ENCODE measurements at regions not wholly inside any gene's neighbourhood (a gene's known extent, or its start where the extent isn't known, plus 50 kb on each side); places are given as distances from the start of the nearest gene placed in this dataset.
"Not testable (repeated sequence)": the region's sequence is repeated elsewhere in the genome, so short reads cannot be mapped to it uniquely, and the experiment has no call there.

DNA sequence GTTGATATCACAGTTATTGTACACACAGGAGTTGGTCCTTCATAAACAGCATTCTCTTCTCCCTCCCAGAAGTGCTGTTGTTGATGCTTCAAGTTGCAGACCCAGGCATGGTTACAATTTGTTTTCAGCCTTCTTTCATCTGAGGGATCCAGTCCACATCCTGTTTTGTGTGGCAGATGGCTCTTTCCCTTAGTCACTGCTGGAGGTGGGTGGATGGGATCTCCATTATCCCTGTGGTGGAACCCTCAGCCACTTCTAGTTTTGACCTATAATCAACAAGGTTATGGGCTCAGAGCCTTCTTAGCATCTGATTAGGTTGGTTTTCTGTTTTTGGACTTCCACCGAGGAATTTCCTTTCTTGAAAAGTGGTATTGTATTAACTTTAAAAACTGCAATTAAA lies 214.2 kb downstream of the SH2D4B start:
- DNase-seq: no peak

DNA sequence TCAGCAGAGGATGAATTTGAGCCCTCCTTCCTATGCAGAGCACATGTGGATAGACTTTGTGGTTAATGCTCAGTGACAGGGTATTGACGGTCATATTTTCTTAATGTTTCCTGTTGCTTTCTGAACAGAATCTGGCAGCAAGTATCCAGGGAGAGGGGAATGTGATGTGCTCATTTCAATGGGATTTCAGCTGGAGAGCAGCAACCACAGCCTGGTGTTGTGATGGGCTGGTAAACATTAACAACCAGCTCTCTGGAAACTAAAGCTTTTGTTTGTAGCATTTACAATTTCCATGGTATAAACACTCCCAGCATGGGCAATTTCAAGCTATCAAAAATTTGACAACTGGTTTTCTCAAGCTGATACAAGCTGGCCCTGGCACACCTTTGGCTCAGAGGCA lies 215.9 kb downstream of the SH2D4B start:
- no peak for DNase-seq

DNA sequence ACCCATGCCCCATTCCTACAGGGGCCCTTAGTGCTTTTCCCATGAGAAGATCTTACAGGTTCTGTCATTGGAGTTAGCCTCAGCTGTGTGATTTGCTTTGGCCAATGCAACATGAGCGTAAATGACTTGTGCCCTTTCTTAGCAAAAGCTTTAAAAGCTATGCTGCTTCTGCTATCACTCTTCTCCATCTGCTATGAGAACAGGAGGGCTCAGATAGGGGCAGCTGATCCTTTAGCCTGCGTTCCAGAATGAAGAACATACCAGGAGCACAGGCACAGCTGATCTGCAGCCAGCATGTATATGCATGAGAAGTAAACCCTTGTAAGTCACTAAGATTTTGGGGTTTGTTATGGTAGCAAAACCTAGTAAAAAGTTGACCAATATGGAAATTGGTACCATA lies 218.2 kb downstream of the SH2D4B start:
- DNase-seq: no peak

DNA sequence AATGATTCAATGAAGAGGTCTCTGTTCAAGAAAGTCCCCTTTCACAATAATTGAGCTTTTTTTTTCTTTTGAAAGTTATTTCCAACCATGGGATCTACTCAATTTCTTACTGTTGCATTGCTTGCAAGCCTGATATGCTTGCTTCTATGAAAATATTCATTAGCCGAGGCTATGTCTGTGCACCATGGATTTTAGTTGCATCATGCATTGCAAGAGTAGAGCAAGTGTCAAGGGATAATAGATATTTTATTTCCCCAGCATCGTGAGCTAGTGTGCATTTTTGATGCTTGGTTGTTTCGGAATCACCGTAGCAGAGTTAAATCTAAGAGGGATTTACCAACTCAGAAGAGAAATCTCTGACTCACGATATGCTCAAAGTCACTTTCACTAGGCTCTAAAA lies 222.0 kb downstream of the SH2D4B start:
- DNase-seq: no peak

DNA sequence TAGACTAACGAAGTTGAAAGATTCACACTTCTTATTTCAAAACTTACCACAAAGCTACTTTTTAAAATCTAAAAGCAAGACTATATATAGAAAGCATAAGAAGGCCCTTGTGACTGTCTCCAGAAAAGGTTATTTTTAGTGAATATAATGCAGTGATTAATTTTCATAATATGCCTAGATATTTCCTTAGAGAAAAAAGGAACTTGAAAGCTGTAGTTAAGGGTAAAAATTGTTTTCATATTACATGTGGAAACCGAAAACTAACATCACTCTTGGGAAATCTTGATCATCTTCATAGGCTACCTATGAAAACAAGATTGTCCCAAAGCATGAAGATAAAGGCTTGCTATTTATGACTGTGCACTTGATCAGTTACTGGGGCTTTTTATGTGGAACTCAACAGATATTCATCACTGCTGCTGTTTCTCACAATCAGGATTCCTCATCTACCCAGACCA lies 223.2 kb downstream of the SH2D4B start:
- DNase-seq: no peak

DNA sequence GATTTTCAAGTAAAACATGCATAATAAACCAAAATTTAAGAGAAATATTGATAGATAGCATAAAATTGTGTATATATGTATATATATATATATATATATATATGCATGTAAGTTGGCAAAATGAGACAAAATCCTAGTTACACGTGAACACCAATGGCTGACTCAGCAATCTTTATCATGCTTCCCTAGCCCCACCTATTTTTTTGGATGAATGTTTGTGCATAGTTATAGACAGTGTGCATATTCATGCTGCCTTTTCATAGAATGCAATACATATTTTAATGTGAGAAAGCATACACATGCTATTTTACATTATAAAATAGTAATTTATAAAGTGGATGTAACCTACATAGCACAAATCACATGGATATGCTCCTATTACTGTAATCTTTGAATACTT lies 230.3 kb downstream of the SH2D4B start:
- no peak for DNase-seq

DNA sequence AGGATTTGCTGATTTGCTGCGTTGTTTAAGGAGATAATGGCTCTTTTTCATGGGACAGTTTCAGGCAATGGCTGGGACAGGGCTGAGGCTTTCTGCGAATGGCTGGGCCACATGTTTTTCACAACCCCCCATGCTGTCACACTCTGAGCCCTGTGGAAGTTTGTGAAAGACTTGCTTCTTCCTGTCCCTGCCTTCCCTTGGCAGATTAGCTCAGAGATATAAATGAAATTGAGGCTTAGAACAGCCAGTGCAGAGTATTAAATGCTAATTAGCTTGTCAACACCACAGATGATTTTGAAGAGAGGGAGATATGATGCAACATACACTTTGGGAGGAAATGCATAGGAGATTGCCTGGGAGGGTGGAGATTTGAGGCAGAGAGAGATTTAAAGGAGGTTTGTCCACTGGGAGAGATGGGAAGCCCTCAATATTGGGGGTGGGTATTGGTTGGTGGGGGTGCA lies 232.0 kb downstream of the SH2D4B start:
- DNase-seq: no peak

DNA sequence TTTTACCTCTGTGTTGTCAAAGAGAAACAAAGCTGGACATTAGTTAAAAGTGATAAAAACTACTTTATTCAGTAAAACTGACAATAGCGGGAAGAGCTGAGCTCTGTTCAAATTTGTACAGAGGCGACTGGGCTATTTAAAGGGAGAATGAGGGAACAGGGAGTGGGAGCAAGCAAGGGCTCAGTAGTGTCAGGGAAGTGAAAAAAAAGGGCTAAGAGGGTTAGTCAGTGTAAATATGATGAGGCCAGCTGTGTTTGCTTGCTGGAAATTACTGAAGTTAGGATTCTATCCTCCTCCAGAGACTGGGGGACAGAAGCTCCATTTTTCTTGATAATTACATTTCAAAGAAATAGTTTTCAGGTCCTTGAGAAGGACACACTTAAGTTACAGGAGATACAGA lies 232.5 kb downstream of the SH2D4B start:
- no peak for DNase-seq

DNA sequence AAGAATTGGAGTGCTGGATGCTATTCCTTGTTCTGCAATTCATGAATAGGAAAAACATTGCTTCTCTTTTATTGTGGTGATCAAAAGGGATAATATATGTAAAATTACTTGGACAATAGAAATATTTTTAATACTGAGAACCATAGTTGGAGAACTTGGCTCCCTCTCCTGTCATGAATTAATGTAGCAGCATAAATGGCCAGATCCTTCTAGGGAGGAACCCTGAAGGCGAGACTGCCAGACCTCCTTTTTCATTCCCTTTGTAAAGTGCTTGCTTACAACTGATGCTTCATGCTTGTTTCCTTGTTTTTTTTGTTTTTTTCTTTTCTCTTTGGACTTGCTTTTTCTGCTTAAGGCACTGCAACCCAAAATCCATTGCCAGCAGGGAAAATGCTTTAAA lies 233.6 kb downstream of the SH2D4B start:
- DNase-seq: no peak

DNA sequence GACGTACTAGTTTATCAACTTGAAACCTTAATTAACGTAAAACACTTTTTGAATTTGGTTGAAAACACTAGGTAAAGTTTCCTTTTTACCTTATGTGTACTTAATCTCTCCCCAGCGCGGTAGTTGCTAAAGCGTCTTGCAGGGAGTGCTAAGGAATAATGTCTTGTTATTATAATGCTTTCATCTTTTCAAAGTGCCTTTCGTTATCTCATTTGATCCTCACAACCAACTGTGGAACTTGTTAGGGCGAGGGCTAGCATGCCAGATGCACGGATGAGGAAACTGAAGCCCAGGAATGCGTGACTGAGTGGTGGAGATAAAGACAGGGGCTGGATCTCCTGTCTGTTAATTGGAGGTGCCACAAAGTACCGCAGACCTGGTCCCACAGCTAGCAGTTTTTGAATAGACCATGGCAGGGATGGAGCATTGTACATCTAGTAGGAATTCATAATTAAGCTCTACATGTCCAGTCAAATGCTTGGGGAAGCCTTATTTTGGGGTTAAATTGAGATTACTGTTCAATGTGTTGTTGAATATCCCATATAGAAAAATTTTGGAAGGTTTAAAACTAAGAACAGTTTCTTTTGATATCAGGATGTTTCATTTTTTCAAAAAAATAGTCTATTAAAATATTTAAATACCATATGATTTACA lies 234.3 kb downstream of the SH2D4B start:
- DNase-seq: no peak

DNA sequence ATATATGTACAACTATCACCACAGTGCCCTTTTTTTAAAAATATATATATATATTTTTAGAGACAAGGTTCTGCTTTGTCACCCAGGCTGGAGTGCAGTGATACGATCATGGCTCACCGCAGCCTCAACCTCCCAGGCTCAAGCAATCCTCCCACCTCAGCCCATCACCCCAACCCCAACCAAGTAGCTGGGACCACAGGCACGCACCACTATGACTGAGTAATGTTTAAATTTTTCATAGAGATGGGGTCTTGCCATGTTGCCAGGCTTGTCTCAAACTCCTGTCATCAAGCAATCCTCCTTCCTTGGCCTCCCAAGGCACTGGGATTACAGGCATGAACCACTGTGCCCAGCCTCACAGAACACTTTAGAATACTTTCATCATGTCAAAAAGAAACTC lies 234.9 kb downstream of the SH2D4B start:
- DNase-seq: no peak

DNA sequence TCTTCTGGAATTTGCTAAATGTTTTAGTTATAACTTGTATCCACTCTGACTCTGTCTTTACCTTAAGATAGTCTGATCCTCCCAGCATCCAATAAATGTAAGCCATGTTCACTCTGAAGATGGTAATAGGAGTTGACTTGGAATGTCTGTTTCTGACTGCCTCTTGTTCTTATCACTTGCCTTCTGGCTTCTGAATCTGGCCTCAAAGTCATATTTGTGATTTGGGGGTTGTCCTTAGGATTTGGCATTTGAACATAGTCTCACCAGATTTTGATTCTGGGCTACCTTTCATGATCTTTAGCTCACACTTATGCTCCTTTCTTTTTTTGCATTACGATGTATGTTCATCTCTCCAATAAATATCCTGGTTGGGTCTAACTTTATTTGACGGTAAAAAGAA lies 247.0 kb downstream of the SH2D4B start:
- no peak for DNase-seq

DNA sequence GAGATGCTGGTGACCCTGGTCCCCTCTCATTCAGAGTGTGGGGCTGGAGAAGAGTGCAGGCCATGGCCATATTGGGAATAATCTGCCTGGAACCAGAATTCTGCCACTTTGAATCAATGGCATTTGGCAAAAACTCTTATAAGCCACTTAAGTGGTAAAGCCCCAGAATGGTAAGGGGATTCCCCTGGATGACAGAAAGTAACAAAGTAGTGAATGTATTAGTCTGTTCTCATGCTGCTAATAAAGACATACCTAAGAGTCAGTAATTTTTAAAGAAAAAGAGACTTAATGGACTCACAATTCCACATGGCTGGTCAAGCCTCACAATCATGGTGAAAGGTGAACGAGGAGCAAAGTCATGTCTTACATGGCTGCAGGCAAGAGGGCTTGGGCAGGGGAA lies 248.6 kb downstream of the SH2D4B start:
- no peak for DNase-seq

DNA sequence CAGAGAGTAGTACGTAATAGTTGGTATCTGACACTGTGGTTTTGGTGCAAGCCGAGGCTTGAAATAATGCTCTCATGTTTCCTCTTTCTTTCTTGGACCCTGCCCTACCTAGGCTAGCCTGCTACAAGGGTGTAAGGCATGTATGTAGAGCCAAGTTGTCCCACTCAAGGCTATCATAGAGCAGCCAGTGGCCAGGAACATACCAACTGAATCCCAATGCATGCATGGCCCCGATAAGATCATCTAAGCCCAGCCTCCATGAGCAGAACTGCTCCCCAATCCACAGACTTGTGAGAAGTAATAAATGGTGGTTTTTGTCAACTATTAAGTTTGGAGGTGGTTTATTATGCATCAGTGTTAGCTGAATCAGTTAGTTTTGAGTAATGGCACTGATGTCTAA lies 250.2 kb downstream of the SH2D4B start:
- DNase-seq: no peak

DNA sequence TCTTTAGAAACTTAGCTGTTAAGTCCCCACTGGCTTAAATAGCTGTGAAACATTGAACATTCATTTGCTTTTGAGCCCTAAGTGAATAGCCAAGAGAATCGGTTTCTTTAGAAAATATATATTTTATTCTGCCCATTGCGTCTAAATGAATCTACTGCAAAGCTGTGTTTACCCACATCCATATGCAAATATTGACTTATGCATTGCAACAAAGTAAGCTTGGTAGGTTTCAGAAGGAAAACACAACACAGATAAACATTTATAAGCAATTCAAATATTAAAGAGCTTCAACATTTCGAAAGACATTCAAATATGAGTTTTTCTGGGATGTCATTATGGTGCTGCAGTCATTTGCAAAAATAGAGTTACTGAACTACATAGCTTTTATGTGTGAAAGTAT lies 257.3 kb downstream of the SH2D4B start:
- no peak for DNase-seq

DNA sequence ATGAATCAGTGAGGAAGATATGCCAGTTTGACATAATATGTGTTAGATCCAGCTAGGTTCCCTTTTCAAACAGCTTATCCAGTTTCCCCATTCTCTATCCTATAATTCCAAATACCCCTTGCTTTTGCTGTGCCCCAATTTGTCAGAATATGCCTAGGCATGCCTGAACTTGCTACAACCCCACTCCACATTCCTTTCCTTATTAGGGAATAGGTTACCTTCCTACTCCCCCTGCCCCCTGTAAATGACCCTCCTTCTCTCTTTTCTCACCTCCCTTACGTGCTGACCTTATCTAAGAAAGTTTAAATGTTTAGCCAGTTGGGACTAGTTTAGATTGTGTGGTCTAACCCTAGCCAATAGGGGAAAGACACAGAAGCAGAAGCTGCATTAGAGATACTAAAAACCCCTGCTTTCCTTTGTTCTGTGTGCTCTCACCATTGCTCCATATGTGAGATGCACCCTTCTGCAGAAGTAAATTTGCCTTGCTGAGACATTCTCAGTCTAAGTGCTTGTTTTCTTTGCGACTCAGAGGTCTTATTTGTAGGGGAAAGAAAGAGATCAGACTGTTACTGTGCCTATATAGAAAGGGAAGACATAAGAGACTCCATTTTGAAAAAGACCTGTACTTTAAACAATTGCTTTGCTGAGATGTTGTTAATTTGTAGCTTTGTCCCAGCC lies 267.8 kb downstream of the SH2D4B start:
- no peak for DNase-seq

DNA sequence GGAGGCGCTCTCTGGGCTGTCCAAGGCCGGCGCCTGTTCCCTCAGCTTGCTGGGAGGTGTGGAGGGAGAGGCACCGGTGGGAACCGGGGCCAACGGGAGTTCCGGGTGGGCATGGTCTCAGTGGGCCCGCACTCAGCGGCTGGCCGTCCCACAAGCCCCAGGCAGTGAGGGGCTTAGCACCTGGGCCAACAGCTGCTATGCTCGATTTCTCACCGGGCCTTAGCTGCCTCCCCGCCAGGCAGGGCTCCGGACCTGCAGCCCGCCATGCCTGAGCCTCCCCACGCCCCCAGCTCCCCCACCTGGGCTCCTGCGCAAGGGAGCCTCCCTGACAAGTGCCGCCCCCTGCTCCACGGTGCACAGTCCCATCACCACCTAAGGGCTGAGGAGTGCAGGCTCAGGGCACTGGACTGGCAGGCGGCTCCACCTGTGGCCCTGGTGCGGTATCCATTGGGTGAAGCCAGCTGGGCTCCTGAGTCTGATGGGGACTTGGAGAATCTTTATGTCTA lies 276.5 kb downstream of the SH2D4B start:
- DNase-seq: no peak

DNA sequence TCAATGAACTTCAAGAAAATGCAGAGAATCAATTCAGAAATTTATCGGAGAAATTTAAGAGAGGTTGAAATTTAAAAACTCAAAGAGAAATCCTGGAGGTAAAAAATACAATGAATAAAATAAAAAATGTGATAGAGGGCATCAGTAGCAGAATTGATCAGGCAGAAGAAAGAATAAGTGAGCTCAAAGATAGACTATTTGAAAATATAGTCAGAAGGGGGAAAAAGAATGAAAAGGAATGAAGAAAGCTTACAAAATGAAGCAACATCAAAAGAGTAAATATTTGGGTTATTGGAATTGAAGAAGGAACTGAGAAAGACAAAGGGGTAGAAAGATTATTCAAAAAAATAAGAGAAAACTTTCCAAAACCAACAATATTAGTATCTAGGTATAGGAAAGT lies 291.4 kb downstream of the SH2D4B start:
- DNase-seq: no peak

DNA sequence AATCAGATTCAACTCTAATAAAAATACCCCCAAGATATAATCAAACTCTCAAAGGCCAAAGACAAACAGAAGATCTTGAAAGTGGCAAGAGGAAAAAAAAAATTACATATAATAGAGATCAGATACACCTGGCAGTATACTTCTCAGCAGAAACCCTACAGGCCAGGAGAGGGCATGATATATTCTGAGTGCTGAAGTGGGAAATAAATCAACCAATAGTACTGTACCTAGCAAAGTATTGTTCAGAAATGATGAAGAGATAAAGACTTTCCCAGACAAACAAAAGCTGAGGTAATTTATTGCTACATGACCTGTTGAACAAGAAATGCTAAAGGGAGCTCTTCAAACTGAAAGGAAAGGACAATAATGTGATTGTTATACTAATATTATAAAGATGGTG lies 291.9 kb downstream of the SH2D4B start:
- no peak for DNase-seq

DNA sequence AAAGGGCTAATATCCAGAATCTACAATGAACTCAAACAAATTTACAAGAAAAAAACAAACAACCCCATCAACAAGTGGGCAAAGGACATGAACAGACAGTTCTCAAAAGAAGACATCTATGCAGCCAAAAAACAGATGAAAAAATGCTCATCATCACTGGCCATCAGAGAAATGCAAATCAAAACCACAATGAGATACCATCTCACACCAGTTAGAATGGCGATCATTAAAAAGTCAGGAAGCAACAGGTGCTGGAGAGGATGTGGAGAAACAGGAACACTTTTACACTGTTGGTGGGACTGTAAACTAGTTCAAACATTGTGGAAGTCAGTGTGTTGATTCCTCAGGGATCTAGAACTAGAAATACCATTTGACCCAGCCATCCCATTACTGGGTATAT lies 295.0 kb downstream of the SH2D4B start:
- DNase-seq: not testable (repeated sequence)

DNA sequence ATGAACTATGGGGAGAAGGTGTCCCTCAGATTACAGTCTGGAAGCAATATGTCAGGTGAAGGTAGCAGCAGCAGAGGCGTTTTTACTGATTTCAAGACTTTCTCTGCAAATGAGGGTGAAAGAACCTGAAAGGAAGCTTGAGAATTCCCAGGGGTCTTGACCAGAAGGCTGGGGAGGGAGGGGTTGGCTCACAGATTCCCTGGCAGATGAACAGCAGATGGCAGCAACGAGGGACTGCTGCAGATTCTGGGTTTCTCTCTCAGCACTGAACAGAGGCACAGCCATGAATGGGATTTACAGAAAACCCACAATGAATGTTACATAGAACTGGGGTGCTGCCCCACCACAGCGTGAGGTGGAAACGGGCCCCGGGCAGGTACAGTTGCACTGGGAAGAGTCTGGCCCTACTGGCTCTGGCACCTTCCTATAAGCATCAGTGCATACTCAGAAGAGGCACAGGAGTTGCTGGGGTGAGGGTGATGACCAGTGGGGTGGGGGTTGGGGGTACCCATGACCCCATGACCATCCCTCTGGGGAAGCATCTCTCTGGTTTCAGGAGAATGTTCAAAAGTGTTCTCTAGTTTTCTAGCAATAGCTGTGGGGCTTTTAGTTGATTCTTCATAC lies 317.8 kb downstream of the SH2D4B start:
- DNase-seq: no peak

DNA sequence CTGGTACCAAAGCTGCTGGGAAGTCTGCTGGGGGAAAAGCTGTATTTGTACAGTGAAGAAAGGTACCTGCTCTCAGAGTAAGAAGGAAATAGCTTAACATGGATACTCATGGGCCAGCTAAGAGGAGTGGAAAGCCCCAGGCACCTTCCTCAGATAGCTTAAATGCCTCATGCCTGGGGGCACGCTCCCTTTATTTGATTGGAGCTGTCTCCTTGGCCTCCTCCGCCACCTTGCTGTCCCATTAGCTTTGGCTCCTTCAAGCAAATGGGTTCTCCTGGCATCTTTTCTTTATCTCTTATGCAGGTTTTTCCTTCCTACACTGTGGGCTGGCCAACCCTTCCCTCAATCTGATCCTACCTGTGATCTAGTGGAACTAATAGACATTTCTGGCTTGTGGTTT lies 318.5 kb downstream of the SH2D4B start:
- DNase-seq: no peak

DNA sequence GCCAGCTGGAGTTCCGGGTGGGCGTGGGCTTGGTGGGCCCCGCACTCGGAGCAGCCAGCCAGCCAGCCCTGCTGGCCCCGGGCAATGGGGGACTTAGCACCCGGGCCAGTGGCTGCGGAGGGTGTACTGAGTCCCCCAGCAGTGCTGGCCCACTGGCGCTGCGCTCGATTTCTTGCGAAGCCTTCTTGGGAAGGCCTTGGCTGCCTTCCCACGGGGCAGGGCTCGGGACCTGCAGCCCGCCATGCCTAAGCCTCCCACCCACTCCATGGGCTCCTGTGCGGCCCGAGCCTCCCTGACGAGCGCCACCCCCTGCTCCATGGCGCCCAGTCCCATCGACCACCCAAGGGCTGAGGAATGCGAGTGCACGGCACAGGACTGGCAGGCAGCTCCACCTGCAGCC lies 321.6 kb downstream of the SH2D4B start:
- not testable (repeated sequence) for DNase-seq

DNA sequence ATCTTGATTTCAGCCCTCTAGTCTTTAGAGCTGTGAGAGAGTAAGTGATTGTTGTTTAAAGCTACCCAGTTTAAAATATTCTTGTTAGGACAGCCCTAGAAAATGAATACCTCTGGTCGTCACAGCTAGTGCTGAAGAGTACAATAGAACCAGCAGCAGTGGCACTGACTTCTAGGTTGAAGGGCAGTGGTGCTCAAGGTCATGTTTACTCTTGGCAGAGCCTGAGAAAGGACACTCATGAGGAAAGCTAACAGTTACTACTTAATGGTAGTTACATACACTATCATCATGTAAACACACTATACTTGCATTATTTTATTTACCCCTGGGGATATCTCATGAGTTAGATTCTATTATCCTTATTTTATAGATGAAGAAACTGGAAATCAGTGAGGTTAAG lies 323.0 kb downstream of the SH2D4B start:
- DNase-seq: no peak
